T-cell (primary cell): ENCODE measurements at regions not wholly inside any gene's neighbourhood (a gene's known extent, or its start where the extent isn't known, plus 50 kb on each side); places are given as distances from the start of the nearest gene placed in this dataset.
"Not testable (repeated sequence)": the region's sequence is repeated elsewhere in the genome, so short reads cannot be mapped to it uniquely, and the experiment has no call there.

Source experiments
- ATAC-seq, 4 experiments: fragments of 200-7000 bp in 3 of 4; fragments of 150-1000 bp in 1 of 4; cut with Tn5 transposase; replicated peaks in 1 of 4; 1 replicate in 3 of 4; 2 replicates in 1 of 4; pipeline ENCODE4 v1.10.0; 2021; ENCODE audit warnings: moderate library complexity in 3 of 4, mild to moderate bottlenecking in 2 of 4, moderate number of reproducible peaks in 1 of 4
- CTCF ChIA-PET, 2 donors: fragments of 300-600 bp; sonication (Branson Sonifier 250); formaldehyde crosslinking; loops; one replicate each; lab custom pipeline; 2022; ENCODE audit warnings: antibody characterized with exemption in 2 of 2; lab: Charles Lee
- POLR2A ChIA-PET, 2 donors: fragments of 300-600 bp; sonication (Branson Sonifier 250); formaldehyde crosslinking; loops; one replicate each; lab custom pipeline; 2022; ENCODE audit warnings: antibody characterized with exemption in 2 of 2; lab: Charles Lee
- DNase-seq, 35 experiments: peaks; one replicate each; pipeline versions ENCODE4 v3.0.0 to v3.0.0-alpha.2; 2013 to 2023
- H3K27ac ChIP-seq: one replicate; pipeline ENCODE4 v1.5.1; 2013; ENCODE audit warnings: low read length
- H3K27me3 ChIP-seq, 2 experiments: replicated peaks in 1 of 2; 1 replicate in 1 of 2; 2 replicates in 1 of 2; pipeline versions ENCODE4 v1.6.1 to v1.7.0; 2013; ENCODE audit warnings: low read length in 1 of 2, mixed read lengths in 1 of 2; ENCODE audit not compliant: control insufficient read depth in 2 of 2, insufficient read depth in 2 of 2; ENCODE audit errors: extremely low read depth in 1 of 2
- H3K36me3 ChIP-seq, 2 donors: 1 replicate in 1 of 2; 2 replicates in 1 of 2; pipeline versions ENCODE4 v1.6.1 to v1.7.0; 2013; ENCODE audit warnings: low read length in 1 of 2; ENCODE audit not compliant: control insufficient read depth in 2 of 2, insufficient read depth in 1 of 2; ENCODE audit errors: extremely low read depth in 1 of 2
- H3K4me1 ChIP-seq, 2 experiments: 1 replicate in 1 of 2; 2 replicates in 1 of 2; pipeline versions ENCODE4 v1.6.1 to v1.7.0; 2013; ENCODE audit warnings: low read length in 2 of 2, mixed read lengths in 1 of 2; ENCODE audit not compliant: insufficient read depth in 2 of 2, control insufficient read depth in 1 of 2; ENCODE audit errors: extremely low read depth in 1 of 2
- H3K4me3 ChIP-seq, 2 donors: 1 replicate in 1 of 2; 2 replicates in 1 of 2; pipeline versions ENCODE4 v1.5.1 to v1.7.0; 2013; ENCODE audit warnings: mild to moderate bottlenecking in 2 of 2, low read length in 1 of 2, moderate library complexity in 1 of 2; ENCODE audit not compliant: control insufficient read depth in 1 of 2; ENCODE audit errors: extremely low read depth in 1 of 2
- H3K9me3 ChIP-seq: 2 replicates; pipeline ENCODE4 v1.7.0; 2013
- H3K27ac Mint-ChIP-seq, 2 donors: one replicate each; pipeline ENCODE4 v1.8.0; 2020 to 2021; ENCODE audit warnings: mild to moderate bottlenecking in 2 of 2, mixed read lengths in 2 of 2
- H3K27me3 Mint-ChIP-seq, 2 donors: one replicate each; pipeline ENCODE4 v1.8.0; 2021 to 2022; ENCODE audit warnings: mixed read lengths in 2 of 2
- H3K36me3 Mint-ChIP-seq: one replicate; pipeline ENCODE4 v1.8.0; 2021; ENCODE audit warnings: mixed read lengths
- H3K4me1 Mint-ChIP-seq, 3 donors: one replicate each; pipeline ENCODE4 v1.8.0; 2020 to 2022; ENCODE audit warnings: mixed read lengths in 3 of 3, mild to moderate bottlenecking in 1 of 3
- H3K4me3 Mint-ChIP-seq, 3 donors: one replicate each; pipeline ENCODE4 v1.8.0; 2020 to 2022; ENCODE audit warnings: mild to moderate bottlenecking in 3 of 3, mixed read lengths in 3 of 3, moderate library complexity in 3 of 3
- H3K9me3 Mint-ChIP-seq, 3 donors: one replicate each; pipeline ENCODE4 v1.8.0; 2020 to 2022; ENCODE audit warnings: mixed read lengths in 3 of 3
- WGBS: methylation state at CpG from one replicate; pipeline ENCODE4 v1.1.5; 2013; ENCODE audit warnings: missing lambda C conversion rate; ENCODE audit not compliant: insufficient coverage; 5-methylcytosine and 5-hydroxymethylcytosine counted together

GRCh38 chr16:35208001-35208935, 1748.9 kb downstream of the TP53TG3F start:
- Histone ChIP-seq H3K4me1 (no peaks in the 10 kb centered on the region), H3K9me3 (peaks cover 2% of the 10 kb centered on the region), H3K27me3 (no peaks in the 10 kb centered on the region), H3K36me3 (no peaks in the 10 kb centered on the region), H3K4me3 (peak overlapping the region in 1 of 2 donors; percentile 3), H3K27ac (no peak overlapping the region)
- H3K4me3 Mint-ChIP-seq = no peak overlapping the region
- 68% methylated on average over 32 of the region's 35 CpGs for WGBS
- H3K27me3 Mint-ChIP-seq = no peaks in the 10 kb centered on the region
- no peaks in the 10 kb centered on the region for H3K4me1 Mint-ChIP-seq
- ATAC-seq = no peak
- POLR2A ChIA-PET = no interaction called here
- H3K36me3 Mint-ChIP-seq = no peaks in the 10 kb centered on the region
- no peak for DNase-seq
- no peak overlapping the region for H3K27ac Mint-ChIP-seq
- peaks cover 15 to 24% (median 16%) of the 10 kb centered on the region in 3 donors for H3K9me3 Mint-ChIP-seq
- CTCF ChIA-PET = no interaction called here

- Histone ChIP-seq H3K27me3 (no peaks in the 10 kb centered on the region), H3K9me3 (peaks cover 2% of the 10 kb centered on the region), H3K36me3 (no peaks in the 10 kb centered on the region), H3K4me1 (no peaks in the 10 kb centered on the region), H3K4me3 (no peak overlapping the region), H3K27ac (no peak overlapping the region)
- ATAC-seq (no peak), DNase-seq (no peak)
- Mint-ChIP-seq H3K9me3 (peaks cover 12 to 22% (median 15%) of the 10 kb centered on the region in 3 donors), H3K4me3 (no peak overlapping the region), H3K27ac (no peak overlapping the region), H3K27me3 (no peaks in the 10 kb centered on the region), H3K4me1 (no peaks in the 10 kb centered on the region), H3K36me3 (no peaks in the 10 kb centered on the region)
- CTCF ChIA-PET = no interaction called here
- POLR2A ChIA-PET = no interaction called here
- WGBS = no CpG with 5 or more reads among the region's 3 CpGs
Measured at GRCh38 chr16:35210681-35211433, 1751.4 kb downstream of the TP53TG3F start.

GRCh38 chr16:35214840-35215239, 1755.4 kb downstream of the TP53TG3F start:
- peaks cover 11 to 29% (median 21%) of the 10 kb centered on the region in 3 donors for H3K9me3 Mint-ChIP-seq
- no peaks in the 10 kb centered on the region for H3K36me3 ChIP-seq
- H3K4me1 Mint-ChIP-seq = no peaks in the 10 kb centered on the region
- H3K9me3 ChIP-seq = peaks cover 2% of the 10 kb centered on the region
- H3K4me1 ChIP-seq = no peaks in the 10 kb centered on the region
- H3K27me3 Mint-ChIP-seq = no peaks in the 10 kb centered on the region
- no peak overlapping the region for H3K27ac Mint-ChIP-seq
- no peaks in the 10 kb centered on the region for H3K36me3 Mint-ChIP-seq
- no peaks in the 10 kb centered on the region for H3K27me3 ChIP-seq
- CTCF ChIA-PET = no interaction called here
- DNase-seq (no peak), ATAC-seq (no peak)
- H3K27ac ChIP-seq = no peak overlapping the region
- H3K4me3 ChIP-seq = no peak overlapping the region
- no peak overlapping the region for H3K4me3 Mint-ChIP-seq
- POLR2A ChIA-PET = no interaction called here

GRCh38 chr16:35215287-35215686, 1755.9 kb downstream of the TP53TG3F start:
- DNase-seq = no peak
- Mint-ChIP-seq H3K4me1 (no peaks in the 10 kb centered on the region), H3K9me3 (peaks cover 11 to 31% (median 21%) of the 10 kb centered on the region in 3 donors), H3K27ac (no peak overlapping the region), H3K36me3 (no peaks in the 10 kb centered on the region), H3K4me3 (no peak overlapping the region), H3K27me3 (no peaks in the 10 kb centered on the region)
- H3K27me3 ChIP-seq = no peaks in the 10 kb centered on the region
- no peaks in the 10 kb centered on the region for H3K4me1 ChIP-seq
- CTCF ChIA-PET = no interaction called here
- 71% methylated on average over 1 of the region's 3 CpGs for WGBS
- no peak for ATAC-seq
- no peaks in the 10 kb centered on the region for H3K36me3 ChIP-seq
- peaks cover 2% of the 10 kb centered on the region for H3K9me3 ChIP-seq
- no peak overlapping the region for H3K27ac ChIP-seq
- H3K4me3 ChIP-seq = no peak overlapping the region
- POLR2A ChIA-PET = no interaction called here

GRCh38 chr16:35216261-35216660, 1756.8 kb downstream of the TP53TG3F start:
- H3K9me3 ChIP-seq, H3K36me3 ChIP-seq, H3K36me3 Mint-ChIP-seq, CTCF ChIA-PET, H3K4me1 Mint-ChIP-seq, H3K27me3 ChIP-seq, H3K4me1 ChIP-seq, ATAC-seq, H3K27me3 Mint-ChIP-seq, H3K27ac ChIP-seq, H3K4me3 ChIP-seq, H3K27ac Mint-ChIP-seq, H3K4me3 Mint-ChIP-seq, POLR2A ChIA-PET, DNase-seq: not testable (repeated sequence)
- H3K9me3 Mint-ChIP-seq = peaks cover 14 to 29% (median 20%) of the 10 kb centered on the region in 3 donors
- 75% methylated on average over 2 of the region's 6 CpGs for WGBS

GRCh38 chr16:35221482-35222185, 1762.2 kb downstream of the TP53TG3F start:
- no peak overlapping the region for H3K27ac Mint-ChIP-seq
- no peaks in the 10 kb centered on the region for H3K4me1 Mint-ChIP-seq
- ATAC-seq (no peak), DNase-seq (no peak)
- Histone ChIP-seq H3K4me3 (no peak overlapping the region), H3K36me3 (no peaks in the 10 kb centered on the region), H3K9me3 (no peaks in the 10 kb centered on the region), H3K27ac (no peak overlapping the region), H3K27me3 (no peaks in the 10 kb centered on the region), H3K4me1 (no peaks in the 10 kb centered on the region)
- 83% methylated on average over 31 of the region's 32 CpGs for WGBS
- no peaks in the 10 kb centered on the region for H3K36me3 Mint-ChIP-seq
- H3K9me3 Mint-ChIP-seq = peaks cover 11 to 34% (median 23%) of the 10 kb centered on the region in 3 donors
- H3K27me3 Mint-ChIP-seq = no peaks in the 10 kb centered on the region
- ChIA-PET POLR2A (no interaction called here), CTCF (no interaction called here)
- no peak overlapping the region for H3K4me3 Mint-ChIP-seq
